ENCODE measurements at regions not wholly inside any gene's neighbourhood (a gene's known extent, or its start where the extent isn't known, plus 50 kb on each side); places are given as distances from the start of the nearest gene placed in this dataset.

- Histone ChIP-seq H3K27ac (ENCODE audit: low read length) (no peak overlapping the region), H3K4me3 (ENCODE audit: low read length) (no peak overlapping the region), H2AFZ (ENCODE audit: low read depth, low read length) (no peak overlapping the region)
Observed at GRCh38 chr6:156125844-156126243, 651.3 kb upstream of the ARID1B start.

DNA sequence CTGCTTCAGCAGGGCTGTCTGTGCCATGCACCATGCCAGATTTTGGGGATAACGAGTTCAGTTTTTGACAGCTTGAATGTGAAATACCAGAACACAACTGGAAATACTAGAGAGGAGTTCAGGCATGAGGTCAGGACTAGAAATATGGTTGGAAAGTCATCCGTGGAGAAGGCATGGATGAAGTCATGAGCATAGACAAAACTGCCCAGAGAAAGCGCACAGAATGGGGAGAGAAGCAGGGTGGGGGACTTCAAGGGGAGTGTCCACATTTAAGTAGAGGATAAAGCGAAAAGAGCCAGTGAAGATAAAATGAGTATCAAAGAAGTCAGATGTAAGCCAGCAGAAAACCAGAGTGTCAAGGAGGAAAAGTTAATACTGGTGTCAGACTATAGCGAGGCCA, 653.4 kb upstream of the ARID1B start:
- H3F3A ChIP-seq (ENCODE audit: insufficient read depth, low read length, poor library complexity, severe bottlenecking) = no peaks in the 10 kb centered on the region
- H3K4me3 ChIP-seq (ENCODE audit: low read length) = no peak overlapping the region
- no peak overlapping the region for H2AFZ ChIP-seq (ENCODE audit: low read depth, low read length)
- H3K4me2 ChIP-seq (ENCODE audit: low read length) = no peak overlapping the region
- H4K20me1 ChIP-seq (ENCODE audit: insufficient read depth) = no peaks in the 10 kb centered on the region
- H3K27ac ChIP-seq (ENCODE audit: low read length) = no peak overlapping the region
- no peaks in the 10 kb centered on the region for H3K36me3 ChIP-seq (ENCODE audit: insufficient read depth, low read length)
- no peaks in the 10 kb centered on the region for H3K27me3 ChIP-seq (ENCODE audit: insufficient read depth, low read depth, low read length)
- H3K79me2 ChIP-seq (replicated peaks; ENCODE audit: insufficient read depth, low read length) = no peaks in the 10 kb centered on the region
- H3K9me2 ChIP-seq (ENCODE audit: insufficient read depth, low read length) = no peaks in the 10 kb centered on the region
- TF ChIP-seq CTCF (IDR thresholded peaks at IDR 0.05; ENCODE audit: poor library complexity, severe bottlenecking) = no peak
- no peak for TF ChIP-seq EP300 (conservative IDR thresholded peaks at IDR 0.05; ENCODE audit: poor library complexity, severe bottlenecking)
- TF ChIP-seq EZH2 (IDR thresholded peaks at IDR 0.05; ENCODE audit: borderline replicate concordance, insufficient read depth, low read length, poor library complexity, severe bottlenecking) = no peak
- TF ChIP-seq MXI1 (conservative IDR thresholded peaks at IDR 0.05; ENCODE audit: poor library complexity, severe bottlenecking) = no peak
- no peak for TF ChIP-seq TAF1 (IDR thresholded peaks at IDR 0.05; ENCODE audit: low read depth)
- no peak for TF ChIP-seq RAD21 (conservative IDR thresholded peaks at IDR 0.05)
- no peak for TF ChIP-seq POLR2AphosphoS5 (IDR thresholded peaks at IDR 0.05)
- no peak for TF ChIP-seq REST (IDR thresholded peaks at IDR 0.05; ENCODE audit: borderline replicate concordance)
- no peak for TF ChIP-seq SMC3 (conservative IDR thresholded peaks at IDR 0.05; ENCODE audit: poor library complexity)
- H3K9ac ChIP-seq (ENCODE audit: low read length) = no peak overlapping the region
- no peaks in the 10 kb centered on the region for H3K9me3 ChIP-seq (ENCODE audit: low read length)

More at GRCh38 chr6:156125844-156126243, 651.3 kb upstream of the ARID1B start:
- H3K9me2 ChIP-seq (ENCODE audit: insufficient read depth, low read length) = no peaks in the 10 kb centered on the region
- H3K4me2 ChIP-seq (ENCODE audit: low read length) = no peak overlapping the region
- H4K20me1 ChIP-seq (ENCODE audit: insufficient read depth) = no peaks in the 10 kb centered on the region
- no peaks in the 10 kb centered on the region for H3K27me3 ChIP-seq (ENCODE audit: insufficient read depth, low read depth, low read length)
- H3F3A ChIP-seq (ENCODE audit: insufficient read depth, low read length, poor library complexity, severe bottlenecking) = no peaks in the 10 kb centered on the region
- H3K9me3 ChIP-seq (ENCODE audit: low read length) = no peaks in the 10 kb centered on the region
- no peaks in the 10 kb centered on the region for H3K79me2 ChIP-seq (replicated peaks; ENCODE audit: insufficient read depth, low read length)
- TF ChIP-seq EZH2 (IDR thresholded peaks at IDR 0.05; ENCODE audit: borderline replicate concordance, insufficient read depth, low read length, poor library complexity, severe bottlenecking) (no peak), RAD21 (conservative IDR thresholded peaks at IDR 0.05) (no peak), EP300 (conservative IDR thresholded peaks at IDR 0.05; ENCODE audit: poor library complexity, severe bottlenecking) (no peak), TAF1 (IDR thresholded peaks at IDR 0.05; ENCODE audit: low read depth) (no peak), REST (IDR thresholded peaks at IDR 0.05; ENCODE audit: borderline replicate concordance) (no peak), POLR2AphosphoS5 (IDR thresholded peaks at IDR 0.05) (no peak), SMC3 (conservative IDR thresholded peaks at IDR 0.05; ENCODE audit: poor library complexity) (no peak)
- H3K9ac ChIP-seq (ENCODE audit: low read length) = no peak overlapping the region
- H3K36me3 ChIP-seq (ENCODE audit: insufficient read depth, low read length) = no peaks in the 10 kb centered on the region

Data from neural cell (in vitro differentiated cells).